ENCODE measurements at regions not wholly inside any gene's neighbourhood (a gene's known extent, or its start where the extent isn't known, plus 50 kb on each side); places are given as distances from the start of the nearest gene placed in this dataset.

GRCh38 chr2:180196419-180196977 is 189.4 kb upstream of the CWC22 start:
- no peak; the same call in 1 of the 2 replicates for ATAC-seq

GRCh38 chr2:180195847-180196246 is 188.8 kb upstream of the CWC22 start:
- H3K4me1 ChIP-seq (ENCODE audit: insufficient read depth, low read length): no peaks in the 10 kb centered on the region

More at GRCh38 chr2:180196419-180196977, 189.4 kb upstream of the CWC22 start:
- Histone ChIP-seq H3K9ac (ENCODE audit: low read length) (no peak overlapping the region), H3K9me2 (replicated peaks; ENCODE audit: low read length) (no peaks in the 10 kb centered on the region; the same call in 1 of the 2 replicates), H3F3A (ENCODE audit: low read length, unreplicated experiment) (no peaks in the 10 kb centered on the region), H3K79me2 (ENCODE audit: low read length) (no peaks in the 10 kb centered on the region), H3K9me3 (ENCODE audit: low read length) (no peaks in the 10 kb centered on the region), H3K36me3 (ENCODE audit: low read depth, low read length) (no peaks in the 10 kb centered on the region), H3K4me1 (ENCODE audit: insufficient read depth, low read length) (no peaks in the 10 kb centered on the region), H3K27me3 (ENCODE audit: low read length) (no peaks in the 10 kb centered on the region), H2AFZ (ENCODE audit: low read length) (peak overlapping the region; percentile 10; the same call in 1 of the 2 replicates), H3K4me2 (ENCODE audit: low read length) (no peak overlapping the region), H4K20me1 (ENCODE audit: low read length) (no peaks in the 10 kb centered on the region), H3K4me3 (ENCODE audit: low read length) (no peak overlapping the region), H3K27ac (ENCODE audit: low read length) (no peak overlapping the region)
- POLR2A ChIA-PET (ENCODE audit: unreplicated experiment): no interaction called here
- CTCF ChIA-PET: interaction anchor here (0.7 kb wide), 1 partner anchor 1007 kb away, joined by 4 read pairs; no protein-coding TSS in a partner anchor
- BruUV-seq (replicated peaks): no TSS peak
- intact Hi-C loops (cut with micrococcal nuclease): no loop called here
- DNase-seq: peak; percentile 26
- TF ChIP-seq EZH2phosphoT487 (IDR thresholded peaks at IDR 0.05; ENCODE audit: borderline replicate concordance, low read length) (no peak), CTCF (conservative IDR thresholded peaks at IDR 0.05; ENCODE audit: low read depth, low read length) (no peak), EZH2 (IDR thresholded peaks at IDR 0.05; ENCODE audit: low read length, unreplicated experiment) (no peak)

More at GRCh38 chr2:180195847-180196246, 188.8 kb upstream of the CWC22 start:
- BruUV-seq (replicated peaks): no TSS peak
- H3K36me3 ChIP-seq (ENCODE audit: low read depth, low read length): no peaks in the 10 kb centered on the region
- H3K27ac ChIP-seq (ENCODE audit: low read length): no peak overlapping the region
- no peak for DNase-seq
- H3K27me3 ChIP-seq (ENCODE audit: low read length): no peaks in the 10 kb centered on the region
- no peak overlapping the region for H3K4me2 ChIP-seq (ENCODE audit: low read length)
- CTCF ChIA-PET: no interaction called here
- no peaks in the 10 kb centered on the region; the same call in 1 of the 2 replicates for H3K9me2 ChIP-seq (replicated peaks; ENCODE audit: low read length)
- TF ChIP-seq EZH2phosphoT487 (IDR thresholded peaks at IDR 0.05; ENCODE audit: borderline replicate concordance, low read length) (no peak), CTCF (conservative IDR thresholded peaks at IDR 0.05; ENCODE audit: low read depth, low read length) (no peak), EZH2 (IDR thresholded peaks at IDR 0.05; ENCODE audit: low read length, unreplicated experiment) (no peak)
- H3F3A ChIP-seq (ENCODE audit: low read length, unreplicated experiment): no peaks in the 10 kb centered on the region
- no peaks in the 10 kb centered on the region for H3K79me2 ChIP-seq (ENCODE audit: low read length)
- no peaks in the 10 kb centered on the region for H4K20me1 ChIP-seq (ENCODE audit: low read length)
- no peak overlapping the region for H3K9ac ChIP-seq (ENCODE audit: low read length)
- POLR2A ChIA-PET (ENCODE audit: unreplicated experiment): no interaction called here
- H3K4me3 ChIP-seq (ENCODE audit: low read length): no peak overlapping the region
- no peaks in the 10 kb centered on the region for H3K9me3 ChIP-seq (ENCODE audit: low read length)
- intact Hi-C loops (cut with micrococcal nuclease): no loop called here
- H2AFZ ChIP-seq (ENCODE audit: low read length): no peak overlapping the region
- no peak for ATAC-seq
